ENCODE measurements at regions not wholly inside any gene's neighbourhood (a gene's known extent, or its start where the extent isn't known, plus 50 kb on each side); places are given as distances from the start of the nearest gene placed in this dataset.
A peak's percentile ranks its signal among the peaks of the same experiment; 100 is the strongest.
"Not testable (repeated sequence)": the region's sequence is repeated elsewhere in the genome, so short reads cannot be mapped to it uniquely, and the experiment has no call there.

- Histone ChIP-seq H3K4me3 (ENCODE audit: low read depth, low read length) (no peak overlapping the region), H3K36me3 (no peaks in the 10 kb centered on the region), H3K27me3 (ENCODE audit: insufficient read depth, low read depth, severe bottlenecking) (peaks cover 47% of the 10 kb centered on the region), H3K9me3 (ENCODE audit: severe bottlenecking) (peaks cover 11% of the 10 kb centered on the region), H3K27ac (no peak overlapping the region)
- no peak for TF ChIP-seq CTCF (IDR thresholded peaks at IDR 0.05; ENCODE audit: low read depth, low read length)
- DNase-seq, result no peak
These were observed 276.7 kb upstream of the ECI2 start for GRCh38 chr6:4412077-4412476.

GRCh38 chr6:4407710-4408109 is 272.3 kb upstream of the ECI2 start:
- H3K27ac ChIP-seq; H3K36me3 ChIP-seq; H3K9me3 ChIP-seq (ENCODE audit: severe bottlenecking); DNase-seq; H3K4me3 ChIP-seq (ENCODE audit: low read depth, low read length): not testable (repeated sequence)
- peaks cover 50% of the 10 kb centered on the region for H3K27me3 ChIP-seq (ENCODE audit: insufficient read depth, low read depth, severe bottlenecking)

GRCh38 chr6:4405621-4406212 is 270.3 kb upstream of the ECI2 start:
- no peak for TF ChIP-seq CTCF (IDR thresholded peaks at IDR 0.05; ENCODE audit: low read depth, low read length)
- peak; percentile 58 for DNase-seq
- no peaks in the 10 kb centered on the region for H3K36me3 ChIP-seq
- H3K27me3 ChIP-seq (ENCODE audit: insufficient read depth, low read depth, severe bottlenecking), result peaks cover 63% of the 10 kb centered on the region
- no peaks in the 10 kb centered on the region for H3K9me3 ChIP-seq (ENCODE audit: severe bottlenecking)
- no peak overlapping the region for H3K4me3 ChIP-seq (ENCODE audit: low read depth, low read length)
- H3K27ac ChIP-seq, result no peak overlapping the region

- Histone ChIP-seq H3K4me3 (ENCODE audit: low read depth, low read length) (no peak overlapping the region), H3K27ac (no peak overlapping the region), H3K36me3 (no peaks in the 10 kb centered on the region), H3K9me3 (ENCODE audit: severe bottlenecking) (no peaks in the 10 kb centered on the region), H3K27me3 (ENCODE audit: insufficient read depth, low read depth, severe bottlenecking) (peaks cover 74% of the 10 kb centered on the region)
- no peak for DNase-seq
- TF ChIP-seq CTCF (IDR thresholded peaks at IDR 0.05; ENCODE audit: low read depth, low read length), result no peak
These were observed 269.0 kb upstream of the ECI2 start for GRCh38 chr6:4404415-4404814.

GRCh38 chr6:4403828-4404227 is 268.5 kb upstream of the ECI2 start:
- no peak overlapping the region for H3K27ac ChIP-seq
- no peak for DNase-seq
- H3K27me3 ChIP-seq (ENCODE audit: insufficient read depth, low read depth, severe bottlenecking), result peaks cover 80% of the 10 kb centered on the region
- H3K9me3 ChIP-seq (ENCODE audit: severe bottlenecking), result no peaks in the 10 kb centered on the region
- H3K4me3 ChIP-seq (ENCODE audit: low read depth, low read length), result no peak overlapping the region
- no peaks in the 10 kb centered on the region for H3K36me3 ChIP-seq
- no peak for TF ChIP-seq CTCF (IDR thresholded peaks at IDR 0.05; ENCODE audit: low read depth, low read length)

- Histone ChIP-seq H3K27me3 (ENCODE audit: insufficient read depth, low read depth, severe bottlenecking) (peaks cover 86% of the 10 kb centered on the region), H3K27ac (no peak overlapping the region), H3K9me3 (ENCODE audit: severe bottlenecking) (no peaks in the 10 kb centered on the region), H3K4me3 (ENCODE audit: low read depth, low read length) (no peak overlapping the region), H3K36me3 (no peaks in the 10 kb centered on the region)
- no peak for DNase-seq
- TF ChIP-seq CTCF (IDR thresholded peaks at IDR 0.05; ENCODE audit: low read depth, low read length), result no peak
These were observed 267.8 kb upstream of the ECI2 start for GRCh38 chr6:4403023-4403752.

Measured in WERI-Rb-1 (cell line).